ENCODE measurements at regions not wholly inside any gene's neighbourhood (a gene's known extent, or its start where the extent isn't known, plus 50 kb on each side); places are given as distances from the start of the nearest gene placed in this dataset.

GRCh38 chr1:81298266-81298665, 502.5 kb upstream of the ADGRL2 start:
- no peak for DNase-seq
- TF ChIP-seq CTCF (IDR thresholded peaks at IDR 0.05): no peak
- H3K27me3 Mint-ChIP-seq (ENCODE audit: low read depth in 3 of 3): no peaks in the 10 kb centered on the region
- H4K20me1 ChIP-seq (ENCODE audit: insufficient read depth, low read length): no peaks in the 10 kb centered on the region
- peaks cover 0 to 2% (median 0%) of the 10 kb centered on the region in 7 donors for H3K9me3 Mint-ChIP-seq
- H3K27ac Mint-ChIP-seq: no peak overlapping the region
- H3K4me3 Mint-ChIP-seq: no peak overlapping the region
- no peaks in the 10 kb centered on the region for H3K27me3 ChIP-seq (ENCODE audit: control insufficient read depth in 2 of 2, insufficient read depth in 2 of 2, low read length in 2 of 2)
- no peaks in the 10 kb centered on the region for H3K36me3 Mint-ChIP-seq
- H3K79me2 ChIP-seq (ENCODE audit: insufficient read depth, low read length): no peaks in the 10 kb centered on the region
- intact Hi-C loops (cut with micrococcal nuclease): no loop called here
- H3K9me3 ChIP-seq (replicated peaks in 1 of 2; ENCODE audit: control insufficient read depth in 1 of 2, insufficient read depth in 1 of 2, low read length in 2 of 2): no peaks in the 10 kb centered on the region
- no peaks in the 10 kb centered on the region for H3K36me3 ChIP-seq (replicated peaks in 1 of 2; ENCODE audit: control insufficient read depth in 1 of 2, insufficient read depth in 2 of 2, low read length in 2 of 2)
- no peak overlapping the region for H3K27ac ChIP-seq (ENCODE audit: low read depth in 1 of 2, low read length in 2 of 2)
- no peak overlapping the region for H3K9ac ChIP-seq (ENCODE audit: insufficient read depth, low read length, poor library complexity, severe bottlenecking)
- H3K4me1 Mint-ChIP-seq: no peaks in the 10 kb centered on the region
- 95% methylated on average over 2 of the region's 3 CpGs for WGBS (ENCODE audit: insufficient coverage)
- H2AFZ ChIP-seq (ENCODE audit: insufficient read depth, low read depth, low read length, poor library complexity, severe bottlenecking): no peak overlapping the region
- H3K4me2 ChIP-seq (replicated peaks; ENCODE audit: extremely low read depth, low read length, poor library complexity, severe bottlenecking): no peak overlapping the region
- no peak overlapping the region for H3K4me3 ChIP-seq (replicated peaks in 1 of 3; ENCODE audit: low read depth in 2 of 3, low read length in 3 of 3)
- H3K4me1 ChIP-seq (ENCODE audit: control insufficient read depth in 1 of 2, insufficient read depth in 2 of 2, low read length in 2 of 2): no peaks in the 10 kb centered on the region

- WGBS (ENCODE audit: insufficient coverage): no CpG with 5 or more reads among the region's 1 CpG
- Histone ChIP-seq H2AFZ (ENCODE audit: insufficient read depth, low read depth, low read length, poor library complexity, severe bottlenecking) (no peak overlapping the region), H4K20me1 (ENCODE audit: insufficient read depth, low read length) (no peaks in the 10 kb centered on the region), H3K9me3 (replicated peaks in 1 of 2; ENCODE audit: control insufficient read depth in 1 of 2, insufficient read depth in 1 of 2, low read length in 2 of 2) (no peaks in the 10 kb centered on the region), H3K79me2 (ENCODE audit: insufficient read depth, low read length) (no peaks in the 10 kb centered on the region), H3K4me3 (replicated peaks in 1 of 3; ENCODE audit: low read depth in 2 of 3, low read length in 3 of 3) (no peak overlapping the region), H3K27me3 (ENCODE audit: control insufficient read depth in 2 of 2, insufficient read depth in 2 of 2, low read length in 2 of 2) (no peaks in the 10 kb centered on the region), H3K4me1 (ENCODE audit: control insufficient read depth in 1 of 2, insufficient read depth in 2 of 2, low read length in 2 of 2) (no peaks in the 10 kb centered on the region), H3K27ac (ENCODE audit: low read depth in 1 of 2, low read length in 2 of 2) (no peak overlapping the region), H3K36me3 (replicated peaks in 1 of 2; ENCODE audit: control insufficient read depth in 1 of 2, insufficient read depth in 2 of 2, low read length in 2 of 2) (no peaks in the 10 kb centered on the region), H3K9ac (ENCODE audit: insufficient read depth, low read length, poor library complexity, severe bottlenecking) (no peak overlapping the region), H3K4me2 (replicated peaks; ENCODE audit: extremely low read depth, low read length, poor library complexity, severe bottlenecking) (no peak overlapping the region)
- no peak for DNase-seq
- H3K27ac Mint-ChIP-seq: no peak overlapping the region
- H3K4me1 Mint-ChIP-seq: no peaks in the 10 kb centered on the region
- no peaks in the 10 kb centered on the region for H3K27me3 Mint-ChIP-seq (ENCODE audit: low read depth in 3 of 3)
- no peaks in the 10 kb centered on the region for H3K36me3 Mint-ChIP-seq
- no peak overlapping the region for H3K4me3 Mint-ChIP-seq
- H3K9me3 Mint-ChIP-seq: peaks cover 0 to 6% (median 3%) of the 10 kb centered on the region in 7 donors
- no peak for TF ChIP-seq CTCF (IDR thresholded peaks at IDR 0.05)
- intact Hi-C loops (cut with micrococcal nuclease): no loop called here
Measured at GRCh38 chr1:81296601-81297000, 504.1 kb upstream of the ADGRL2 start.
